ENCODE measurements at regions not wholly inside any gene's neighbourhood (a gene's known extent, or its start where the extent isn't known, plus 50 kb on each side); places are given as distances from the start of the nearest gene placed in this dataset.

- H3K9me3 Mint-ChIP-seq = peaks cover 0 to 4% of the 10 kb centered on the region in 2 experiments; a peak in 1 of 5 replicates
- no peak overlapping the region for H2AFZ ChIP-seq (ENCODE audit: low read length)
- no peak for TF ChIP-seq CTCF (conservative IDR thresholded peaks at IDR 0.05)
Observed at GRCh38 chr2:103327966-103328365, 566.1 kb downstream of the TMEM182 start.

More at GRCh38 chr2:103327966-103328365, 566.1 kb downstream of the TMEM182 start:
- Histone ChIP-seq H4K5ac (ENCODE audit: insufficient read length, low read depth, low read length) (no peak overlapping the region), H4K8ac (replicated peaks; ENCODE audit: insufficient read length, low read depth, low read length) (no peak overlapping the region), H4K91ac (ENCODE audit: insufficient read length, low read depth, low read length) (no peak overlapping the region), H3K27me3 (ENCODE audit: insufficient read depth, low read length) (no peaks in the 10 kb centered on the region), H3K79me1 (ENCODE audit: insufficient read depth, low read depth, low read length, poor library complexity, severe bottlenecking) (no peaks in the 10 kb centered on the region), H4K20me1 (ENCODE audit: control insufficient read depth, insufficient read depth, insufficient read length) (no peaks in the 10 kb centered on the region), H3K4me2 (ENCODE audit: insufficient read depth, insufficient read length, low read length) (no peak overlapping the region), H2AK5ac (ENCODE audit: insufficient read length, low read length) (no peak overlapping the region), H2BK15ac (ENCODE audit: low read depth, low read length) (no peak overlapping the region), H3K23ac (ENCODE audit: insufficient read length, low read depth, low read length) (no peak overlapping the region), H3K27ac (ENCODE audit: insufficient read length, low read depth, low read length) (no peak overlapping the region), H3K9me3 (ENCODE audit: control insufficient read depth, low read depth, low read length) (no peaks in the 10 kb centered on the region), H3K4ac (ENCODE audit: low read depth, low read length) (no peak overlapping the region), H3K9ac (ENCODE audit: extremely low read depth, insufficient read length, low read length) (no peak overlapping the region), H3K23me2 (ENCODE audit: insufficient read length, low read depth, low read length, poor library complexity, severe bottlenecking) (no peaks in the 10 kb centered on the region), H2BK5ac (ENCODE audit: insufficient read length, low read length) (no peak overlapping the region), H2BK20ac (ENCODE audit: low read depth, low read length, poor library complexity, severe bottlenecking) (no peak overlapping the region), H3K18ac (ENCODE audit: insufficient read length, low read depth, low read length) (no peak overlapping the region), H3K14ac (ENCODE audit: insufficient read depth, low read length) (no peak overlapping the region), H2BK120ac (ENCODE audit: low read depth, low read length, poor library complexity, severe bottlenecking) (no peak overlapping the region), H3T11ph (ENCODE audit: low read length) (no peak overlapping the region), H3K79me2 (ENCODE audit: insufficient read depth, low read length) (no peaks in the 10 kb centered on the region), H3K56ac (ENCODE audit: insufficient read length, low read depth, low read length) (no peak overlapping the region), H3K4me1 (ENCODE audit: insufficient read depth, low read length) (no peaks in the 10 kb centered on the region), H2BK12ac (ENCODE audit: insufficient read length, low read depth, low read length) (no peak overlapping the region)
- Mint-ChIP-seq H3K27ac (no peak overlapping the region), H3K27me3 (ENCODE audit: low read depth) (no peaks in the 10 kb centered on the region), H3K4me3 (no peak overlapping the region), H3K4me1 (peaks cover 4 to 7% of the 10 kb centered on the region in 2 experiments; a peak in 1 of 4 replicates), H3K36me3 (ENCODE audit: insufficient read depth in 1 of 3, low read depth in 3 of 3) (no peaks in the 10 kb centered on the region; a peak in 1 of 7 replicates)
- DNase-seq = no peak
- WGBS (ENCODE audit: extremely low coverage, insufficient read length, low lambda C conversion rate) = no CpG with 5 or more reads among the region's 2 CpGs
